HG02885 (cell line): ENCODE measurements at regions not wholly inside any gene's neighbourhood (a gene's known extent, or its start where the extent isn't known, plus 50 kb on each side); places are given as distances from the start of the nearest gene placed in this dataset.
"Not testable (repeated sequence)": the region's sequence is repeated elsewhere in the genome, so short reads cannot be mapped to it uniquely, and the experiment has no call there.

Source experiments
- ATAC-seq: cut with Tn5 transposase; IDR thresholded peaks from one replicate; pipeline ENCODE4 v1.9.1; 2021; ENCODE audit warnings: mild to moderate bottlenecking; ENCODE audit not compliant: unreplicated experiment, poor library complexity

DNA sequence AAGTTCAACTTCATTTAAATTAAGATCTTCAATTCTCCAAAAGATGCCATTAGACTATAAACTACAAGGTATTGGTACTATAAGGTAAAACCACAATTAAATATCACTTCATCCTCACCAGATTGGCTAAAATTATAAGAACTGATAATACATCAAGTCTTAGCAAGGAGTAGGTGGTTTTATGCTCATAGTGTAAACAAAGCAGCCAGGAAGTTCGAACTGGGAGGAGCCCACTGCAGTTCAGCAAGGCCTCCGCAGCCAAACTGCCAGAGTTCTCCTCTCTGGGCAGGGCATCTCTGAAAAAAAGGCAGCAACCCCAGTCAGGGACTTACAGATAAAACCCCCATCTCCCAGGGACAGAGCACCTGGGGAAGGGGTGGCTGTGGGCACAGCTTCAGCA is 91.6 kb upstream of the SETMAR start:
- ATAC-seq = no peak

DNA sequence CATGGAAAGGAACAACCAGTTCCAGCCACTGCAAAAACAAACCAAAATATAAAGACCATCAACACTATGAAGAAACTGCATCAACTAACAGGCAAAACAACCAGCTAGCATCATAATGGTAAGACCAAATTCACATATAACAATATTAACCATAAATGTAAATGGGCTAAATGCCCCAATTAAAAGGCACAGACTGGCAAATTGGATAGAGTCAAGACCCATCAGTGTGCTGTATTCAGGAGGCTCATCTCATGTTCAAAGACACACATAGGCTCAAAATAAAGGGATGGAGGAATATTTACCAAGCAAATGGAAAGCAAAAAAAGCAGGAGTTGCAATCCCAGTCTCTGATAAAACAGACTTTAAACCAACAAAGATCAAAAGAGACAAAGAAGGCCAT is 89.7 kb upstream of the SETMAR start:
- ATAC-seq = not testable (repeated sequence)

DNA sequence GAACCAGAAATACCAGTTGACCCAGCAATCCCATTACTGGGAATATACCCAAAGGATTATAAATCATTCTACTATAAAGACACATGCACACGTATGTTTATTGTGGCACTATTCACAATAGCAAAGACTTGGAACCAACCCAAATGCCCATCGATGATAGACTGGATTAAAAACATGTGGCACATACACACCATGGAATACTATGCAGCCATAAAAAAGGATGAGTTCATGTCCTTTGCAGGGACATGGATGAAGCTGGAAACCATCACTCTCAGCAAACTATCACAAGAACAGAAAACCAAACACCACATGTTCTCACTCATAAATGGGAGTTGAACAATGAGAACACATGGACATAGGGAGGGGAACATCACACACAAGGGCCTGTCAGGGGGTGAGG is 86.2 kb upstream of the SETMAR start:
- not testable (repeated sequence) for ATAC-seq

DNA sequence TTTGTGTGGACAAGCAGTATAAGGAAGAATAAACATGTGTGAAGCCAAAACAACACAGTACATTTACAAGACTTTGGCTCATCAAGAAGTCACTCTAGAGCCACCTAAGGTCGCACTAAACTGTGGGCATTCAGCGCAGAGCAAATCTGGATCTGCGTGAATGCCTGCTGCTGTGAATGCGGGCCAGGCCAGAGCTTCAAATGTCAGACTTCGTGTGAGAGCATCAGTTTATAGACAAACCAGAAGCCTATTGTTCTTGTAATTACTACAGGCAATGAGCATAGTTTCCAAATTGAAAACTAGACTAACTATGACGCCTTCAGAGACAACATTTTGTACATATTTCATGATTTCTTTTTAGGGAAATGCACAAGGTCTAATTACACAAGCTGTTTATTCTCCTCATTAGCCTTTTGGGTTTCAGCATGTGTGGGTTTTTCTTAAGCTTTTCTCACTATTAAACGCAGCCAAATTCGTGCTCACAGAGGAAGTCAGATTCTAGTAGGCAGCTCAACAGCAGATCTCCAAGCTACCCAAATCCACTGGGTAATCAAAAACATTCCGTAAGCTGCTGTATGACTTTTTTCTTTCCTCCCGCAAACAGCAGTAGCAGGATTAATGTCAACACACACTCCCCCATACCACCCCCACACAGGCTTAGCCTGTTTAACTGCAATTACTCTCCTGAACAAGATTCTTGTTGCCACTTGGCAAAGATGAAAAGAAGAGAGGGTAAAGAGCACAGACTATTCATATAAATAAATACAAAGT is 84.5 kb upstream of the SETMAR start:
- no peak for ATAC-seq

DNA sequence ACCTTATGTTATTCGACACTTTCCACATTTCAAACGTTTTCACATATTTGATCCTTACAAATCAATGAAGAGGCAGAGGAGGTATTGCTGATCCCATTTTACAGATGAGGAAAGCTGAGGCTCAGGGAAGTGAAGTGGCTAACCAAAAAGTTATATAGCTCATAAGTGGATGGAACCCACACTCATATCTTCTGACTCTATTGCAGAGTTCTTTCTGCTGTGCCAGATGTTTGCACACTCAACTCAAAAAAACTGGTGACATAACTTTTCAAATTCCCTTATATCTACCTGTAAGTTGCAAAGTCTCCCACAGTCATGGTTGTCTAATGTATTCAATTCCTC is 84.0 kb upstream of the SETMAR start:
- no peak for ATAC-seq

DNA sequence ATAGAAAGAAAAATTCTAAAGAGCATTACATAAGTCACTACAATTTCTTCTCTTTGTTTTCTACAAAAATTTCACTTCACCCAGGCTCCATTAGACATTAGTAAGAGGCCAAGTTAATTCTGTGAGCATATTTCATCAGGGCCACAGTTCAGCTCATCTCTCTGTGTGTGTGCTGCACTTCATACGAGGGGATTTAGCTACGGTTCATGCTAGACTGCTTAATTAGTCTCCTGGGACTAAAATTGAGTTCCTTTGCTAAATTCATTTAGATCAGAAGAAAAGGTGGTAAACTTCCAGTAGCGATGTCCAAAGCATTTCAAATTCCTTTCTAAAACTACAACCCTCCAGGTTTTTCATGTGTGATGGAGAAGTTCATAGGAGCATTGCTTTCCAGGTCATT is 83.1 kb upstream of the SETMAR start:
- no peak for ATAC-seq

DNA sequence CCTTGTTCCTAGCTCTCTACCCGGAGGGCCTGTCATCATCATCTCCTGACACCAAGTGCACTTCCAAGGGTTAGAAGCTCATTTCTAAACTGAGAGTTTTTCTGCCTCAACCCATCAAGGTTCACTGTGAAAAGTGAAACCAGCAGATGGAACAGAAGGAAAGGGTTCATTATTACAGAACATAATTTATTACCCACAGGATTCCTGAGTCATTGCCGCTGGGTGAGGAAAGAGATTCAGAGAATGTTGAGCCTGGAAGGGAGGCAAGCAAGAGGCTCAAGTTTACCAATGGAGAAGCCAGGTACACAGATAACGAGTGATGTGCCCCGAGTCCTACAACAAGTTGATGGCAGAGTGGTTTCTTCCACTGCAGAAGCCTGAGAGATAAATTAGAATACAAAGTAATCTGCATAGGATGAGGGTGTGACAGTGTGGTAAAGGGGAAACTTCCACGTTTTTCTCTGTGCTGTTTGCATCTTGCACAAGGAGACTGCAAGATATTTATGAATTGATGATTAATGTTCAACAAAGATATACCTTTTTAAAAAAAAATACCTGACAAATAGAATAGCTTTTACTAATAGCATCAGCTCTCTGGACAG is 80.5 kb upstream of the SETMAR start:
- no peak for ATAC-seq

DNA sequence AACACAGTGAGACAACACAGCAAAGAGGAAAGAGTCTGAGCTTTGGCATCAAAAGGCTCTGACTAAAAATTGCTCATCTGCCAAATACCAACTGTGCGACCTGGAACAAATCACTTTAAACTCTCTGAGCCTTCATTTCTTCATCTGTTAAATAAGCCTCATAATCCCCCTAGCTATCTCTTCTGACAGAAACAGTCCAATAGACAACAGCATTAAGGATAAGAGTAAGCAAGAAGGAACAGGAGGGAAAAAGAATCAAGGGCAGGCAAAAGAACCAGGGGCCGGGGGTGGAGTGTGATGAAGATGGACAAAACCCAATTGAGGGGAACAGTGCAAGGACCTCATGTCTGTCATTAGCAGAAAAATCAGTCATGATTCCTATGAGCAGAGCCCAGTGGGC is 79.4 kb upstream of the SETMAR start:
- no peak for ATAC-seq

DNA sequence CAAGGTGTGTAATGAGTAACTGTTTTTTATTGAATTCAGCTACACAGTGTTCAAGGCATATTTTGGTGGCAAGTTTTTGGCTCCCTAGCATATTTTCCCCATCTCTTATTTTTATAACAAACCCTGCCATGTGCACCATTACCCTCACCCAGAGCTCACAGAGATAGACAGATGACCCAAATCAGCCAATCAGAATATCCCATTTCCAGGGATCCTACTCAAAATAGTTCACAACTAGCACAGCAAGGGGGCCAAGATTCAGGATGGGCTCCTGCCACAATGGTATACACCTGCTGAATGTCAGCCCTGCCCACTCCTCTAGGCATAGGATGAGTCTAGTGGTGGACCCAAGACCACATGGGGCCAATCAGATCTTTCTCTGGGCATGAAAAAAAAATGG is 78.8 kb upstream of the SETMAR start:
- ATAC-seq = no peak

DNA sequence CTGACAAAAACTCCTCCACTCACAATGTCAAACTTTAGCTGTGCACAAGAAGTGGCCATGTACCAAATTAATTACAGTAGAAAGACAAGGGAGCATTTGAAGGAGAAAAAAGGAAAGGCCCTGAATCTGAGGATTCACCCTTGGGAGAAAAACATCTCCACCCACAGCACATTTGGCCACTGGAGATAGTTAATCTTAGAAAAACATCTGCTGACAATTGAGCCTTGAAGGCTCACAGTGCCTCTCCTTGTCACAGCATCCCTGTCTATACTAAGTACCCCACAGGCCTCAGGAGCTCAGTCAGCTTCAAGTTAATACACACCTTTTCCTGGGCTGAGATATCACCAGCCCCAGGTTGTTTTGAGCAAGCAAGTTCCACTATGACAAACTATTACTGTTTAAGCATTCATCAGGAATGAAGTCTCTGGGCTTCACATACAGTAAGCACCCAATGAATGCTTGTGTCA is 78.1 kb upstream of the SETMAR start:
- ATAC-seq = no peak

DNA sequence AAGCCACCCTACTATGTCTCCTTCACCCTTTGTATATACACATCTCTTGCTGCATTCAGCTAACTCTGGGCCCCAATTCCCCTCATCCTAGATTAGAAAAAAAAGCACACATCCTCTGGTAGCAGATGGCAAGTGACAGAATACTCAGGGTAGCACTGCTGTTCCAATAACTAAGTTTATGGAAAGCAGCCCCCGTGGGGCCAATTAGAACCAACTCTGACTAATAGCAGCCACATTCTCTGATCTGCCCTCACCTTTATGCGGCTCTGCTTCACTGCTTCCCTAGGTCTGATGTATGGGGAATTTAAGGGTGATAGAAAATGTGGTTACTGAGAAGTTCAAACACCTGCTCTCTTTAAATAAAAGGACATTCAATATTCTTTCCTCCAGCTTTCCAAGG is 74.9 kb upstream of the SETMAR start:
- ATAC-seq = no peak

DNA sequence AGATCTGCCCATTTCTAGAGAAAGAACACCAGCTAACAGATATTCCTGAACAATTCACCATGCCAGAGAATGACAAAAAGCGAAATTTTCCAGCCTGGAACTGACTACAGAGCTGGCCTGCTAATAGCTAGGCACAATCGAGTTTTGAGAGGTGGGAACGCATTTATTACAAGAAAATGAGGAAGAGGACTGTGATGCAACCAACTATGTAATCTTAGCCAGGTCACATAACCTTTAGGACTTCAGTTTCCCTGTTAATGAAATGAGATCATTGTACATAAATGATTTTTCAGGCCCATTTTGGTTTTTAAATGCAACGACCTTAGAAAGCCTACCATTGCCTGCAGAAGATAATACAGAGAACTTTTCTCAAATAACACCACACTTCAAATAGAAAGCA is 72.1 kb upstream of the SETMAR start:
- no peak for ATAC-seq

DNA sequence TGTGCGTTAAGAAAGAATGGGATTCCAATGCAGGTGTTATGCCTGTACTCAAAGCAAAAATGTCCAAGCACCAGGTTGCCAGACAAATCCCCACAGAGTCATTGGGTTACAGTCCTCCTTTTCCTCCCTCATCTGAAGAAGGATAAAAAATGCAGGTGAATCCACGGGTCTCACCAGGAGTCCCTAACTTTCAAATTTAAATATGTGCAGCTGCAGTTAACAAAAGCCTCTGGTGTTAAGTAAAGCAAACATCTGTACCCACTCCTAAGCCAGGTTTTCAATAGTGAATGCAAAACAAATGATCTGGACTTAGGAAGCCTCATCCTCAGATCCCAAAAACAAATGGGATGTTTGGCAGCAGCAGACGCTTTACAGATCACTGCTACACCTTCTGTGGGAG is 70.4 kb upstream of the SETMAR start:
- ATAC-seq = no peak

DNA sequence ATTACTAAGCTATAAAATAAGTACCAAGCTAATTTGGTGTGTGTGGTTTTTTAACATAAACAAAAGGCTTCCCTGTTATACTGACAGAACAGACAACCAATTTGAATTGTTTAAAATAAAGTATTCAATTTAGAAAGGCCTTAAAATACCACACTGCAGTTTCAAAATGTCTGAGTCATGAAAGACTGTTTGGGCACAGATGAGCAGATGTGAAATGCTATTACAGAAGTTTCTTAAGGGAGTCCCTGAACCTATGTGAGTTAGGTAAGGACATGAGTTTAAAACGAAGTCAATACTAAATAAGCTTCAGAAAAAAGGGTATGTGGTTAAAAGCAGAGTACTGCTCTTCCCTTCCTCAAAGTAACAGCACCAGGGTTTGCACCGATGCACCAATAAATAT is 69.7 kb upstream of the SETMAR start:
- ATAC-seq = no peak

DNA sequence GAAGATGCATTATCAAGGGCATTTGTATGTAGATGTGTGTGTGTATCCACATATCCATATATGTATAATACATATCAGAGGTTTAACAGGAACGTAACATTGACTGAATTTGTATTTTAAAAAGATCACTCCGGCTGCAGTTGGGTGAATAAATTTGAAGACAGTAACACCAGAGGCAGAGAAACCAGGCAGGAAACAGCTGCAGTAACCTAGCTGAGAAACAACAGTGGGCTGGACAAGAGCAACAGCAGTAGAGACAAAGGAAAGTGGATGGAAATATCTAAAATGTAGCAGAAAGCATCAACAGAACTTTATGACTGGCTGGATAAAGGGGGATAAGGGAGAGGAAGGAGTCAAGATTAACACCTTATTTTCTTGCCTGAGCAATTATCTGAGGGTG is 68.3 kb upstream of the SETMAR start:
- no peak for ATAC-seq

DNA sequence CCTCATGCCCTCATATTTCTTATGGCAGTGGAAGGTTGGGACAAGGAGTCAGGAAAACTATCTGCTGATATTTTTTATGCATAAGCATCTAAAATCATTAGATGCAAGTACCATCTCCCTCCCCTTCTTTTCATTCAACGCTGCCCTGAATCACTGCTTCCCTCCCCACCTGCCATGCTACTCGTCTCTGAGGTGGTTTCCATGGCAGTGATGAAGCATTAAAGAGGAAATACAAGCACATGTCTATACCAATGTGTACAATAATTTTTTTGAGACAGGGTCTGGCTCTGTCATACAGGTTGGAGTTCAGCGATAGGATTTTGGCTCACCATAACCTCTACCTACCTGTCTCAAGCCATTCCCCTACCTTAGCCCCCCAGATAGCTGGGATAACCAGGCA is 67.5 kb upstream of the SETMAR start:
- no peak for ATAC-seq

DNA sequence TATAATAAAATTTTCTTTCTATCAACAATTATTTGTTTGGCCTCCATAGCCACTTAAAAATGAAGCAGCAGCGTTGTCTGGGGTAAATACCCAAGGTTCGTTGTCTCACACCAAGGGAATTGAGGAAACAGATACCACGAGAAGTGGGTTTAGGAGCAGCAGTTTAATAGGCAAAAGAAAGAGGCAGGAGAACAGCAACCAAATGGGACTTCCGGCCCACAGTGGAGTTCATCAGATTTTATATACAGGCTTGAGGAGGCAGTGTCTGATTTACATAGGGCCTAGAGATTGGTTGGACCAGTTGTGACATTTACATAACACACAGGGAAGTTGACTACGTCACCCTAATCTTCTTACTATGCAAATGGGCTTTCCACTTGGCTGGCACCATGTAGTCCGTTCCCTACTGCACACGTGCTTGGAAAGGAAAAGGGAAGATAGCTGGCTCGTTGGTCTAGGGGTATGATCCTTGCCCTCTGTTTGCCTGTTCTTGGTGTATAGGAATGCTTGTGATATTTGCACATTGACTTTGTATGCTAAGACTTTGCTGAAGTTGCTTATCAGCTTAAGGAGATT is 61.5 kb upstream of the SETMAR start:
- no peak for ATAC-seq

DNA sequence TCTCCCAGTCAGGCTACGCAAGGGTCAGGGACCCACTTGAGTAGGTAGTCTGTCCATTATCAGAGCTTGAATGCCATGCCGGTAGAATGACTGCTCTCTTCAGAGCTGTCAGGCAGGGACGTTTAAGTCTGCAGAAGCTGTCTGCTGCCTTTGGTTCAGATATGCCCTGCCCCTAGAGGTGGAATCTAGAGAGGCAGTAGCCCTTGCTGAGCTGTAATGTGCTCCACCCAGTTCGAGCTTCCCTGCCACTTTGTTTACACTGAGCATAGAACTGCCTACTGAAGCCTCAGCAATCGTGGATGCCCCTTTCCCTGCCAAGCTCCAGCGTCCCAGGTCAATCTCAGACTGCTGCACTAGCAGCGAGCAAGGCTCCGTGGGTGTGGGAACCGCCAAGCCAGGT is 57.5 kb upstream of the SETMAR start:
- ATAC-seq = no peak

DNA sequence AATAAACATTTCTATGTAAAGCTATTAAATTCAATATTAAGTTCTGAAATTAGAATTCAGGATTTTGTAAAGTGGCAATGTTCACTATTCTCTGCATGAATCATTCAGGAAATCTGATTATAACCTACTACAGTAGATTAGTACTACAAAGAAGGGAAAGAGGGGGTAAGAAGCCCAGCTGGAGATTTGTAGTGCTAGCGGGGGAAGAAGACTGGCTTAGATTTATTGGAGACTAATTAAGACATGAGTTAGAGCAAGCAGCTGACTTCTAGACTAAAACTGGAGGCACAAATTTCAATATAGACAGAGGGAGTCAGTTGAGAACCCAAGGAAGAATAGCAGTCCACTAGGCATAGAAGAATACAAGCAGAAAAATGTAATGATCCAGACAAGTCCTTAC is 55.8 kb upstream of the SETMAR start:
- ATAC-seq = no peak

DNA sequence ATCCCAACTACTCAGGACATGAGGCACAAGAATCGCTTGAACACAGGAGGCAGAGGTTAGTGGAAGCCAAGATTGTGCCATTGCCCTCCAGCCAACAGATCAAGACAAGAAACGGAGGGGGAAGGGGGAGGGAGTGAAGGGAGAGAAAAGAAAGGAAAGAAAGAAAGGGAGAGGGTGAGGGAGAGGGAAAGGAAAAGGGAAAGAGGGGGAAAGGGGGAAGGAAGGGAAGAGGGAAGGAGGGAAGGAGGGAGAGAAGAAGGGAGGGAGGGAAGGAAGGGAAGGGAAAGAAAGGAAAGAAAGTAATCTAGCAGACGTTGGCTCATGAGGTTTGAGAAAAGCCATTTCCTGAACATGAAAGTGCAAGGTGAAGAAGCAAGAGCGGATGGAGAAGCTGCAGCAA is 53.1 kb upstream of the SETMAR start:
- ATAC-seq = no peak

DNA sequence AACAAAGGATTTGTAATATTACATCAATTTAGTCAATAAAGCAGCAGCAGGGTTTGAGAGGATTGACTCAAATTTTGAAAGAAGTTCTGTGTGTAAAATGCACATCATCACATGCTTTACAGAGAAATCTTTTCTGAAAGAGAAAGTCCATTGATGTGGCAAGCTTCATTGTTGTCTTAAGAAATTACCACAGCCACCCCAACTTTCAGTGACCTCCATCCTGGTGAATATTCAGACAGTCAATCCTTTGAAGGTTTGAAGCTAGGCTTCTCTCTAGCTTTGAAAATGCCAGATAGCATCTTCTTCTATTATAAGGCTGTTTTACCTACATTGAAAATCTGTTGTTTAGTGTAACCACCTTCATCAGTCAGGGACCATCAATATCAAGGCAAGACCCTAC is 51.8 kb upstream of the SETMAR start:
- ATAC-seq = no peak
